HT-29 (cell line): ENCODE measurements at regions not wholly inside any gene's neighbourhood (a gene's known extent, or its start where the extent isn't known, plus 50 kb on each side); places are given as distances from the start of the nearest gene placed in this dataset.

Experiments used
- DNase-seq: peaks from one replicate; pipeline ENCODE4 v3.0.0-alpha.2; 2015; ENCODE audit warnings: low spot score

DNA sequence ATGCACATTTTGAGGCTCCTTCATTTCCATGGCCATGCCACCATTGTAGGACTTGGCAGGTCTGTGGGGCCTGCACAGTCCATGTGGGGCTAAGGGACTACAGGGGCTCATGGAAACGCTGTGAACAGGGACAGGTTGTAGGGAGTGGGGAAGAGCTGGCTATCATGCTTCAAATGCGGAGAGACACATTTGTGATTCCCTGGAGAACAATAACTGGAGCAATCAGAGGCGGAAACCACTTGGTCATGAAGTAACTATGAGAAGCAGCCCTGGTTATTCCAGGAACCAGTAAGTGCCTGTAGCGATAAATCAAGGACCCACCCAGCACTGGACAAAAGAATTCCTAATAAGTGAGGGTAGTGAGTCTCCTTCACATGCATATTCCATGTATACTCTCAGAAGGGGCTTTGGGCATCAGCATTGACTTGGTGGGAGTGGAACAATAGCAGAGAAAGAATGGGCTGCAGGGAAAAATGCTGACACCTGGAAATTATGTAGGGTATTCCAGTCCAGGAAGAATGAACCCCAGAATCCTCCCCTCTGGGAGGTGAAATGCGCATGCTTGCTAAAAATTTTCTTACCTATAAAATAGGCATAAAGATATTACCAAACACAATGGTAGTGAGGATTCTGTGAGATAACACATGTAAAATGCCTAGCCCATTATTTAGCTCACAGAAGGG is 251.4 kb upstream of the ROPN1 start:
- no peak for DNase-seq

DNA sequence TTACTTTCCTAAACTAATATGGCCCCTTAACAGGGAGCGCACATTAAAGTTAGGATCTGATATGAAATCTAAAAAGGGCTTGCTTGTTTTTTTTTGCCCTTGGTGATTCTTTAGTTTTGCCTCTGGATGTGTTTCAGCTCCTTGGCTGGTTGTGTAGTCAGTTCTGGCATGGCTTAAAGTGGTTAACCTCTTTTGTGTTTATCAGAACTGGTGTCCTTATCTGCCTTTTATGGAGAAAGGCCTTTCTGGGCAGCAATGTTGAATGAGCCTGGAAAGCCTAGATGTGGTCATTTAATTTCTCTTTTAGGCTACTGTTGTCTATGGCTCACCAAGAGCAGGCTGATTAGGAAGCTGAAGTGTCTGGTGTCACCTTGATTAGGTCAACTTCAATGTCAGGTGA is 254.5 kb upstream of the ROPN1 start:
- DNase-seq = no peak

DNA sequence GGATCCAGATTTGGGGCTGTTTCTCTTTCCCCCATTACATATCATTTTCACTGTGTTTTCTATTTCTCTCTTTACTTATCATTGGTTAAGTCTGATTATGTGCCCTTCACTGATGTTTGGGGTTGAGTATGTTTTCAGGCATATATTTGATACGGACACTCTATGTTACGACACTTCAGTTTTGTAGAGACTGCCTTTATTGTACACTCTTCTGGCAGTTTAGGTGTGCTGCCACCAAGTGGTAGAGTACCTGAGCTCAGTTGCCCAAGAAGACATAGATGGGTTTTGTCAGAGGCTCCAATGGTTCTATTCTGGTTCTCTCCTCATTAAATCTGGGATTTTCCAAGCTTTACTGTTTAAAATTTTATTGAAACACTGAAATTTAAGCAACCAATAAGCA is 255.0 kb upstream of the ROPN1 start:
- DNase-seq = peak; percentile 63

DNA sequence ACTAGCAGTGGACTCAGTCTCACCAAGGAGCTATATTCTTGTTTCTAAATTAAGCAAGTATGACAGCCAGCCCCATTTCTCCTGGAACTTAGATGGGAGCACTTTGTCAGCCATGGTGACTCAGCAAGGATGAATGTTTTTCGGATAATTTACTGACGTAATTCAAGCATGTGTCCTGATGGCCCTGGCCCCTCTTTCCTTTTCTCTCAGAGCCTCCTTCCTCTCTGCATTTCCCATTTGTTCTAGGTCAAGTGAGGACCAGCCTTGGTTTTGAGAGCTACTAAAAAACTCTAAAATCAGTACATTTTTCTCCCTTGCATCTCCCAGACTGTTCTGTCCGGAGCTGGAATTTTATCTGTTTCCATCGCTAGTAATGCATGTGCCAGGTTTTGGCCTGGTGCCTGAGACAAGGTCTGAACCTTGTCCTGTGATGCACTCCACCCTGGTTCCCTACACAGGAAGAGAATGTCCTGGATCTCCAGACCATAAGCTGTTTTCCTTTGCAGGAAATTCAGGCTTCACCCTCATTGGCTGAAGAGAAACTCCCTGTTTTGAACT is 256.6 kb upstream of the ROPN1 start:
- DNase-seq = peak; percentile 82

DNA sequence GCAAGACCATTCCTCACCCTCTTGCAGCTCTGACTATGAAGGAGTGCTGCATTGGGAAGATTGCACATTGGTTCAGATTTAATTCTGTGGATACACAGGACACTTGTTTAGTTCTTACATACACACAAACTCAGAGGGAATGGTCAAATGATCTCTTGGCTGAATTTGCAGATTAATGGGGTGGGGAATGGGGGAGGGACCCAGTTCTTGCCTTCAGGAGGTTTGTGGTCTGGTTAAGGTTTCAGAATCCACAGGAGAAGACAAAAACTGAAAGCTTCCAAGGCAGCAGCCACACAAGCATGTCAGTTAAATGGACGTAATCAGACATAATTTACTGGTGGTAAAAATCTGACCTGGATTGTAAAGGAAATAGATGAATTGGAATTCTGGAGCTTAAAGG is 257.1 kb upstream of the ROPN1 start:
- DNase-seq = no peak

DNA sequence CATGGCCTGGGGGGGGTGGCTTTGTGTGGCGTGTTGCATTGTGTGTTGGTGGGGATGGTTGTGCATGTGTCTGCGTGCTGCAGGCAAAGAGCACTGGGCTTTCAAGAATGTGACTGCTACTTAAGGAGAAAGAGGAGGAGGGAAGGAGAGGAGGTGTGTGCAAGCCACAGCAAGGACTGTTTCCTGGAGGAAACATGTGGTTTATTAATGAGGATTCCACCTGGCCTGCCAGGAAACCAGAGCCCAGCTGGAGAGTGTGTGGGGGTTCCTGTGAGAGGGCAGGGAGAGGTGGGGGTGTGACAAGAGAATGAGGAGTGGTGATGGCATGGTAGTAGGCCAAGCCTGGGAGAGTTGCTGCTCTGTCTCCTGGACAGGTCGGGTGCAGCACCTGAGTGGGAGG is 258.1 kb upstream of the ROPN1 start:
- no peak for DNase-seq

DNA sequence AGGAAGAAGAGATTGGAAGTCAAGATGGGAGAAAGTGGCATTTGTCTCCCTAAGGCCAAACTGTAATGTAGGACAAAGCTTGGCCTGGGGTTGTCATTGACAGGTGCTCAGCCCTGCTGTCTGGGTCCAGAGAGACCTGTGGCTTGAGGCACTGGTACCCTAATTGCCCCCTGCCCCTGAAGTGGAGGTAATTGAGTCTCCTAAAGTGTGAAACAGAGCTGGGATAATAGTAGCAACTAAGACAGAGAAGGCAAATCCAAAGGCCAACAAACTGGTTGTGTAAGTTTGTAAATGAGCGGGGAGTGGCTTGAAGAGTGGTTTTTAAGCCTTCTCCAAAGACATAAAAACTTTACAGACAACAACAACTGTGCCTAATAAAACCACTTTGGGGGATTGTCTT is 264.2 kb upstream of the ROPN1 start:
- DNase-seq = peak; percentile 20

DNA sequence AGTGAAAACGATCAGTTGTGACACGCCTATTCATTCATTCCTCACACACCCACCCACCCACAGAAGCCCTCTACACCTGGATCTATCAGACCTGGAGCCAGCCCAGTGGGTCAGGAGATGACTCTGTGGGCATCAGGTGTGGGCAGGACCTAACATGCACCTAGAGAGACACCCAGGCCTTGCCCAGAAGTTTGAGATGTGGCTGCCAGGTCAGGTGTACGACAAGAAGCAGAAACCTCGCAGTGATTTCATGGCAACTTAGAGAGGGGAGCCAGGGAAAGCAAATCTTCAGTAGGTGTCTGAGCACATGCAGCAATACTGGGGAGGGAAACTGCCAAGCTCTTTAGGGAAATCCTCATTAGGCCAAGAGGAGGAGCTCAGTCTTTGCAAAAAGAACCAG is 264.7 kb upstream of the ROPN1 start:
- DNase-seq = no peak

DNA sequence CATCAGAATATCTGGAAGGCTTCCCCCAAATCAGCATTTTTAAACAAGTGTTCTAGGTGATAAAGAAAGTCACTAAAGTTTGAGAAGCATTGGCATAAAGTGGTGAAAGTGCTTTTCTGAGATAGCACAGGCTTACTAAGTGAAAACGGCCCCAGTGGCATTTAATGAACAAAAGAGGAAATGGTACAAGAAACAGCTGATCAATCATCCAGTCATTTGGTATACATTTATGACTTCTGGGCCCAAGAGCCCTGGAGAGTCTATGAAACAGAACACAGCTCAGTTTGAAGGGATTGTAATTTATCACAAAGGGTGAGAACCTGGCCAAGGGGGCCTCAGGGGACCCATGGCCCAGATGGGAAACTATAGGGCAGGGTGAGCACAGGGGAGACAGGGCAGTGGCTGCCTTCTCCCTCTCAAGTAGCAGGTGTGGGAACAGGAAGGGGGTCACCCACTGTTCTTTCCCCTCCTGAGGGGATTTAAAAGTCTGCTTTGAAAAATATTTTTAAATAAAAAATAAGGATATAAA is 265.5 kb upstream of the ROPN1 start:
- DNase-seq = no peak

DNA sequence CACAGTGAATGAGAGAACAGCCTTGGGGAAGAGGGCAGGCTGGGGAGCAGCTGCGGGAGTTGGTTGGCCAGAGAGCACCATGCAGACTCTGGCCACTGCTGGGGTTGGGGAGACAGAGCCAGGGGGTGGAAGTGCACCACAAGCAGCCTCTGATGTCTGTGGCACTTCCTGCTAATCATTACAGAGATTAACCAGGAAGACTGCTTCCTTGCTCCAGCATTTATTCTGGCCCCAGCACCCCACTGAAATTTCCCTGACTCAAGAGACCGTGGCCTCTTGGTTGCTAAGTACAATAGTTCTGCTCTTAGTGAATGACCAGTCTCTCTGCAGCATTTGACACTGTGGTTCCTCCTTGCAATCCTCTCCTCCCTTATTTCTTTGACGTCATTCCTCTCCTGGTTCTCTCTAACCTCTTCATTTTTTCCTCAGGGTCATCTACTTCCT is 266.2 kb upstream of the ROPN1 start:
- no peak for DNase-seq

DNA sequence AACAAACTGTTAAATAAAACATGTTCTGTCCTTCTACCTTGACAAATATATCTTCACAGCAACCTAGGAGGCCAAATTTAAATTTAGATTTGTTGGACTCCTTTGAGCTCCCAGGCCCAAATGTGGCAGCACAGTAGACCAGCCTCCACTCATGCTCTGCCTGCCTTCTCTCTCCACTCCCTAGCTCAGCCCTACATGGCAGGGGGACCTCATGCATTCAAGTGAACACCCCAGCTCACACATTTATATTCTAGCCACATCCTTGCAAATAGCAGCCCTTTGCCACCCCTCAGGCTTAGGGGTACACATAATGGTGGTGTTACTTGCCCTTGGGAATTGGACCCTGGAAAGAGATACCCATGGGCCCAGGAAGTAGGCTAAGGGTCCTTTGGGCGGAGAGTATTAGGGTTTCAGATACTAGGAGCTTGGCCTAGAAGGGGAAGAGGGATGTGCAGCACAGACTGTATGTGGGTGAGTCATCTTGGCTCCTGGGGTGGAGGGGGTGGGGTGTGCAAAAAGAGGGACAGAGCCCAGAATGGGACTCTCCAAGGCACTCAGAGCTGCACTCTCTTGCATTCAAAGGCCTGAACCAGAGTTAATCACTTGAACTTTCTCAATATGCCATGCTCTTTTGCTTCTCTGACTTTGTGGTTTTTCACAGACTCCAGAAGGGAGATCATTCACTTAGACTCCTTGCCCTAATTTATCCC is 268.4 kb upstream of the ROPN1 start:
- no peak for DNase-seq

DNA sequence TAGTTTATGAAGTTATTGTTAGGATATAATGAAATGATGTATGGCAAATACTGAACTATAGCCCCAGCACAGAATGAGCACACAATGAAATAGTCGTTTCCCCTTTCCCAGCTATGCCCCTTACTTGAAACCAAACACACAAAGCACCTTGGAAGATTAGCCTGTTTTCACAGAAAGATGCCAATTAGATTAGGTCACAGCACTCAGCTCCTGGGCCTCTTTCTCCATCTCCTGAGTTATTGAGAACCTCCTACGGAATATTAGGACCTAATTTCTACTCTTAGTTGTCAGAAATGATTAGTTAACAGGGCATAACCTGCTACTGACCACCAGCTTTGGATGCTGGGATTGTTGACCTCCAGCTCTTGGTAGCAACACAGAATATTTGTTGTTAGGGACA is 269.4 kb upstream of the ROPN1 start:
- DNase-seq = no peak

DNA sequence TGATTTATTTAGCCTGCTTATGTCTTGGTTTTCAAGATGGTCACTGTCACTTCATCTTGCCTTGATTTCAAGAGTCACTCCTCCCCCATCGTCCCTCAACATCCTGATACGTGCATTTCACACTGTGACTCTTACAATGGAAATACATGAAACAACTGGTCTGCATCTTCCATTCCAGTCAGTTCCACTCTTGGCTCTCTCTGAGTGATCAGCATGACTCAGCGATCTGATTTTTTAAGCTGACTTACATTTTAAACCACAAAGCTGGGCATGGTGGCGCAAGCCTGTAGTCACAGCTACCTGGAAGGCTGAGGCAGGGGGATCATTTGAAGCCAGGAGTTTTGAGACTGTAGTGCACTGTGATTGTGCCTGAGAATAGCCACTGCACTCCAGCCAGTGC is 271.2 kb upstream of the ROPN1 start:
- DNase-seq = no peak

DNA sequence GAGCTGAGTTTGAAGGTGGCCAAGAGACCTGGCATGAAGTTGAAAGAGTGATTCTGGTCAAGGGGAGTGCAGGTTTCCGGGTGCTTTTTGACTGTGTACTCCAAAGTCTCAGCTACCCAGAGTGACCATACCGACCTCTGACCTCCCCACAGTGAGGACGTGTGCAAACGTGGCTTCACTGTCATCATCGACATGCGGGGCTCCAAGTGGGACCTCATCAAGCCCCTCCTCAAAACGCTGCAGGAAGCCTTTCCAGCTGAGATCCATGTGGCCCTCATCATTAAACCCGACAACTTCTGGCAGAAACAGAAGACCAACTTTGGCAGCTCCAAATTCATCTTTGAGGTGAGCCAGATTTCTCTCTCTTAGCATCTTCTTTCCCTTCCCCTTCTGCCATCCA is 272.4 kb upstream of the ROPN1 start:
- DNase-seq = no peak

DNA sequence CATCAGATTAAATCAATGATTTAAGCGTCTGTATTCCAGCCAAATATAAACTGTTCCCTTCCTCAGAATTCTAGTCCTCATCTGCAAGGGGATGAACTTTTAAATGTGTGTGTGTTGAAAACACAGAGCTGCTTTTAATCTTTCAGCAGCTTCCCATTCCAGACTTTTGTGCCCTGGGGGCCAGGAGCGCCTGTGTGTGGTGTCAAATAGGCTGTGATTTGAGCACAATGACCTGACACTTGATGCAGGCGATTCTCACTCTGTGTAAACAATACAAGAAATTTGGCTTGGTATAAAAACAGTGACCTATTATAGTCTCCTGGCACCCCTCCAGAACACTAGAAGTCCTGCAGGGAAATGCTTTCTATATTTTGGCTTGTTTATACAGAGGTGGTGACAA is 274.6 kb upstream of the ROPN1 start:
- no peak for DNase-seq

DNA sequence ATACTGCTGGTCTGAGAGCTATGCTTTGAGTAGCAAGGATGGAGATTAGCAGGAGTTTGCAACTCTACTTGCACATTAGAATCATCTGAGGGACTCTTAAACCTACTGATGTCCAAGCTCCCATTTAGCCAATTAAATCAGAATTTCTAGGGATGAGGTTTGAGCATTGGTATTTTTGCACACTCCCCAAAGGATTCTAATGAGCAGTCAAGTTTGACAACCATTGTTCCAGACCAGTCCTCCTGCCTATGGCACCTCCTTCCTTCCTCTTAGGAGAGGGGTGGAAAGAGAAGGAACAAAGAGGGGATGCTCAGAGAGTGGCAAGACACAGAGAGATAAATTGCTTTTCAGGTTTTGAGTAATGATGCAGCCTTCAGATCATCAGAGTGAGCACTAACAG is 275.5 kb upstream of the ROPN1 start:
- DNase-seq = no peak

DNA sequence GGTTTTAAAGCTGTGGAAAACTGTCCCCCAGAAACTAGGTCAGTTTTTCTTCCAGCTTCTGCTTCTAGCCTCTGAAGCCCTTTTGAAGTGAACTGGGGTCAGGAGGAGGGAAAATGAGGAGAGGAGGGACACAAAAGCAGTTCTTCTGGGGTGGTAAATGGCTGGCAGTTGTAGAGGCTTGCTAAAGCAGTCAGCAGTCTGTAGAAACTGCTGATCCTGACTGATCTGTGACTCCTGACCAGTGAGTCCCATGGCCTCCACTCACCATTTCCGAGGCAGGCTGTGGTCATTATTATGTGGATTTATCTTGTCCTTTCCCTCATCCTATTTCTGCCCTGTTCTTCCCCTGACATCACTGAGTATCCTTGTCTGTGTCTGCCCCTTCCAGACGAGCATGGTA is 276.4 kb upstream of the ROPN1 start:
- DNase-seq = no peak

DNA sequence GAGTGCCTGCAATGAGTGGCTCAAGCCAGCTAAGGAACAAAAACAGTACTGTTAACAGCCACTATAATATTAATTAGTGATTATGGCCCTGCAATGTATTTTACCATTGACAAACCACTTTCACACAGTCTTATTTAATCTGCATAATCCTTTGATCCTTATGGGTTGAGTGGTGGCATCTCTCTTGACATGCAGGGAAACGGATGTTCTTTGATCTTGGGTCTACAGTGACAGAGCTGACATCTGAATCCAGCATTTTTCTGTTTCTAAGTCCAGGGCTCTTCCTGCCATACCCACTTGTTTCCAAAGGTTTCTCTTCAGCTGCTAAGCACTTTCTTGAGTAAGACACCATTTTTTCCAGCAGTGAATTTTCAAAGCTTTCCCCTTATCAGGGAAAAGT is 277.7 kb upstream of the ROPN1 start:
- no peak for DNase-seq

DNA sequence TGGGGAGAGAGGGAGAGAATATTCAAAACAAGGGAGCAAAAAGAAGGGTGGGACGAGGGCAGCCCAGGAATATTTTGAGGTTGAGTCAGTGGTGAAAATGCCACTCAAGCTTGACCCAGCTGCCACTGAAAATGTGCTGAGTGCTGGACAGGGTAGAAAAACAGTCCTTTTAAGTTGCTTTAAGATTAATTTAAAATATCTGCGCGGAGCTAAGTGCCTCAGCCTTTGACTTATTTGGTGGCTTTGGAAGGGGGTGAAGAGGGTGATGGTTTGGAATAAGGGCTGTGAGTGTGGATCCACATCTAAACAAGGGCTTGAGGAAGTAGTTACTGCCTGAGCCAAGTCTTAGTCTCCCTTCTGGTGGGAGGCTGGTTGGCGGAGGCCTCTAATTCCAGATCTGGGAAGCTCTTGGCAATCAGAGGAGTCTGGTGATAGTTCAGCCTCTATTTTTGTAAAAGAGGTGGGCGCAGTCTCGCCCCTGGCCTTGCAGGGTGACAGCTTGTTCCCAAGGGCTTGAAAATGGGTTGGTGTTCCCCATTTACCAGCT is 280.8 kb upstream of the ROPN1 start:
- DNase-seq = no peak

DNA sequence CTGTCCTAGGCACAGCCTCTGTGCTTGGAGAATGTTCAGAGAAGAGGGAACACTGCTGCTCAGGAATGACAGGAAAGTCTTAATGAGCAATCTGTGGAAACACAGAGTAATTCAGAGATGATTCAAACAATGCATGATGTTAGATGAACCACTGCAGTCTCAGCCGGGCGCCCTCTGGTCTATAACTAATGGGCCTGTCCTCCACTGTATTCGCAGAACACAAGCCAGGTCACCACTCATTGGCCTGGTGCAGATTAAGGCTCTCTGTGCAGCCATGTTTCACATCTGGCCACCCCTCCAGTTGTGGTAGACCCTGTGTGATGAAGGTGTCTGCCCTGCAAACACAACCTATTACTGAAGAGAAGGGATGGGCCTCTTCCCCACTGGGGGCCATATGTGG is 281.7 kb upstream of the ROPN1 start:
- DNase-seq = no peak

DNA sequence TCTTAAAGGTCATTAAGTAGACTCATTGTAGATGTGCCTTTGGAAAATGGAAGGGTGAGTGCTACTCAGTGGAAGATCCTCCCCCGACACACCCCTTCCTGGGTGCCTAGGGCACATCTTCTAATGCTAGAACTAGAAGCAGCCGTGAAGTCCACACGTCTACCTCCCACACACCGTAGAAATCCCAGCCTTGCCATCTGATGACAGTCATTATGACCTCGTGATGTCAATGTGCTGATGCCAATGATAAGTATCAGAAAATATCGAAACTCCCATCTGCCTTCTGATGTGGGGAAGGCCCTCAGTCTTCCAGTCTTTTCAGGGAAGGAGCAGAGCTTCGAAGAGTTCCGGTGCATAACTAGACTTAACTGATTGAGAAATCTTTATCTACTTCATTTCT is 282.1 kb upstream of the ROPN1 start:
- no peak for DNase-seq

DNA sequence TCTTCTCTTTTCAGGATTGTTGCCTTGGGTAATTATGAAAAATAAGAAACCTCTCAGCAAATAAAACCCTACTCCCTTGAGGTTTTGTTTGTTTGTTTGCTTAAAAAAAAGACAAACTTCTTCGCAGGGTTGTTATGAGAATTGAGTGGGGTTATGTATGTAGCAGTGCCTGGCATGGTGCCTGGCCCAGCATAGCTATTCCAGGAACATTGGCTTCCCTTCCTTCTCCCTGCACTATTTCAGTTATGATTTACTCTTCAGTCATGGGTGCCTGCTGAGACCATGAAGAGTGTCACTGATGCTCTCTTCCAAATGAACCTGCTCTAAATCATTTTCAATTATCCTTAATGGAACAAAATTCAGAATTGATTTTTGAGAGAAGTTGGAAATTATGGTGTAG is 283.5 kb upstream of the ROPN1 start:
- DNase-seq = no peak

DNA sequence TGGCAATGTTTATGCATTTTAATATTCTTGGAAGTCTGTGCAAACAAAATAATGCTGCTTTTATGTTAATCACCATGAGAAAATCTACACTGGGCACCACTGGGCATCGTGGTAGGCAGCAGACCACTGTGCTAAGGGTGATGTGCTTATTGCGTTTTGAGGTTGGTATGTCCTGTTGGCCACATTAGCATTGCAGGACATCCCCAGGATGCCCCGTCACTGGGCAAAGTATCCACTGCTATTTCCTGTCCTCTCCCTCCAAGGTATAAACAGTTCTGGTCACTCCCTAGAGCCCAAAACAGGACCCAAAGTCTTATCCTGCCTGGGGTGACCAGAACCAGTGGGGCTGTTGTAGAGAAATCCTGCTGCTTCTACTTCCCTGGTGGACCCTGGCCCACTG is 284.2 kb upstream of the ROPN1 start:
- no peak for DNase-seq
